Type B pancreatic cell (in vitro differentiated cells): ENCODE measurements at regions not wholly inside any gene's neighbourhood (a gene's known extent, or its start where the extent isn't known, plus 50 kb on each side); places are given as distances from the start of the nearest gene placed in this dataset.

Experiments
- DNase-seq: peaks from one replicate; pipeline ENCODE4 v3.0.0; 2021; ENCODE audit warnings: mixed read lengths; ENCODE audit not compliant: unreplicated experiment; ENCODE audit errors: extremely low spot score
- H3K27ac Mint-ChIP-seq: 2 replicates; pipeline ENCODE4 v1.8.0; 2021; ENCODE audit warnings: mild to moderate bottlenecking, mixed read lengths
- H3K27me3 Mint-ChIP-seq: 2 replicates; pipeline ENCODE4 v1.8.0; 2021; ENCODE audit warnings: mixed read lengths
- H3K36me3 Mint-ChIP-seq: 2 replicates; pipeline ENCODE4 v1.8.0; 2021; ENCODE audit warnings: mixed read lengths
- H3K4me1 Mint-ChIP-seq: one replicate; pipeline ENCODE4 v1.8.0; 2021; ENCODE audit warnings: mixed read lengths; ENCODE audit not compliant: unreplicated experiment
- H3K4me3 Mint-ChIP-seq: 2 replicates; pipeline ENCODE4 v1.8.0; 2021; ENCODE audit warnings: mild to moderate bottlenecking, mixed read lengths
- H3K9me3 Mint-ChIP-seq: 2 replicates; pipeline ENCODE4 v1.8.0; 2021; ENCODE audit warnings: mixed read lengths
- TF ChIP-seq, protein P1 (sequence below): fragments of 200-600 bp; sonication (generic); conservative IDR thresholded peaks from 2 replicates; pipeline ENCODE4 v1.5.0; 2021; ENCODE audit warnings: antibody characterized with exemption, mild to moderate bottlenecking

- peaks cover 13% of the 10 kb centered on the region for H3K4me1 Mint-ChIP-seq
- TF ChIP-seq, protein P1, sequence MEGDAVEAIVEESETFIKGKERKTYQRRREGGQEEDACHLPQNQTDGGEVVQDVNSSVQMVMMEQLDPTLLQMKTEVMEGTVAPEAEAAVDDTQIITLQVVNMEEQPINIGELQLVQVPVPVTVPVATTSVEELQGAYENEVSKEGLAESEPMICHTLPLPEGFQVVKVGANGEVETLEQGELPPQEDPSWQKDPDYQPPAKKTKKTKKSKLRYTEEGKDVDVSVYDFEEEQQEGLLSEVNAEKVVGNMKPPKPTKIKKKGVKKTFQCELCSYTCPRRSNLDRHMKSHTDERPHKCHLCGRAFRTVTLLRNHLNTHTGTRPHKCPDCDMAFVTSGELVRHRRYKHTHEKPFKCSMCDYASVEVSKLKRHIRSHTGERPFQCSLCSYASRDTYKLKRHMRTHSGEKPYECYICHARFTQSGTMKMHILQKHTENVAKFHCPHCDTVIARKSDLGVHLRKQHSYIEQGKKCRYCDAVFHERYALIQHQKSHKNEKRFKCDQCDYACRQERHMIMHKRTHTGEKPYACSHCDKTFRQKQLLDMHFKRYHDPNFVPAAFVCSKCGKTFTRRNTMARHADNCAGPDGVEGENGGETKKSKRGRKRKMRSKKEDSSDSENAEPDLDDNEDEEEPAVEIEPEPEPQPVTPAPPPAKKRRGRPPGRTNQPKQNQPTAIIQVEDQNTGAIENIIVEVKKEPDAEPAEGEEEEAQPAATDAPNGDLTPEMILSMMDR = no peak
- H3K36me3 Mint-ChIP-seq = no peaks in the 10 kb centered on the region
- no peaks in the 10 kb centered on the region for H3K9me3 Mint-ChIP-seq
- DNase-seq = no peak
- no peak overlapping the region for H3K4me3 Mint-ChIP-seq
- H3K27me3 Mint-ChIP-seq = peaks cover 9% of the 10 kb centered on the region
- H3K27ac Mint-ChIP-seq = no peak overlapping the region
Measured at GRCh38 chr2:856456-856855, 94.2 kb upstream of the SNTG2 start.

DNA sequence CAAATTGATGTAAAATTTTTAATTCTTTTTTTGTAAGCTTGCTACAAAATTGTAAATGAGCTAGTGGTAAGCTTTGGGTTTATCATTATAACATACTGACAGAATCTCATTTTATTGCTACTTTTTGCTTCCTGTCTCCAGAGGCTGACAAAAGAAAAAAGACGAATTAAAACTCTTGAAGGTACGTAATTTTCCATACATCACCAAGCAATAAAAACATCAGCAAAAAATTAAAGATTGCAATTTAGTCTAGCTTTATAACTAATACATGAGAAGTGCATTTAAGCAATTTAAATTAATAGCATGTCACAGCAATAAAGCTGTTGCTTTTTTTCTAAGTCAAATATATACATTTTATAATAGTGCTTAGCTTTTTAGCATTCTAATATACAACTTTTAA is 94.6 kb upstream of the SNTG2 start:
- H3K27me3 Mint-ChIP-seq = peaks cover 9% of the 10 kb centered on the region
- H3K36me3 Mint-ChIP-seq = no peaks in the 10 kb centered on the region
- DNase-seq = no peak
- H3K4me1 Mint-ChIP-seq = peaks cover 9% of the 10 kb centered on the region
- H3K9me3 Mint-ChIP-seq = no peaks in the 10 kb centered on the region
- H3K27ac Mint-ChIP-seq = no peak overlapping the region
- TF ChIP-seq, protein P1 = no peak
- no peak overlapping the region for H3K4me3 Mint-ChIP-seq

- no peaks in the 10 kb centered on the region for H3K9me3 Mint-ChIP-seq
- no peak for DNase-seq
- H3K4me1 Mint-ChIP-seq = peaks cover 9% of the 10 kb centered on the region
- H3K27ac Mint-ChIP-seq = no peak overlapping the region
- no peak overlapping the region for H3K4me3 Mint-ChIP-seq
- TF ChIP-seq, protein P1 = no peak
- H3K27me3 Mint-ChIP-seq = peaks cover 9% of the 10 kb centered on the region
- H3K36me3 Mint-ChIP-seq = no peaks in the 10 kb centered on the region
Measured at GRCh38 chr2:855177-855576, 95.5 kb upstream of the SNTG2 start.

DNA sequence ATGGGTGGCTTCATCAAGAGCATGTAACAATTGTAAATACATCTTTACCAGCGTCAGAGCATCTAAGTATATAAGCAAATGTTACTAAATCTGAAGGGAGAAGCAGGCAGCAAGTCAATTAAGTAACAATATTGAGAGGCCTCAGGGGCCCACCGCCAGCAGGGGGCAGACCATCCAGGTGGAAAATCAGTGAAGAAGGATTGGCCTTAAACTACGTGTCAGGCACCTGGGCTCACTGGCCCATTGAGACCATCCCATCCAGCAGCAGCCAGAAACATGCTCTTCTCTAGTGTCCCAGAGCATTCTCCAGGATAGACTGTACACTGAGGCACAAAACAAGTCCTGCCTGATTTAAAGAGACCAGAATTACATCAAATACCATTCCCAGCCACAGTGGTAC is 96.2 kb upstream of the SNTG2 start:
- Mint-ChIP-seq H3K9me3 (no peaks in the 10 kb centered on the region), H3K27ac (no peak overlapping the region), H3K4me1 (peaks cover 9% of the 10 kb centered on the region), H3K4me3 (no peak overlapping the region), H3K36me3 (no peaks in the 10 kb centered on the region), H3K27me3 (peaks cover 9% of the 10 kb centered on the region)
- no peak for DNase-seq
- TF ChIP-seq, protein P1 = peak; percentile 73

GRCh38 chr2:853203-853870 is 97.3 kb upstream of the SNTG2 start:
- TF ChIP-seq, protein P1 = no peak
- Mint-ChIP-seq H3K9me3 (no peaks in the 10 kb centered on the region), H3K4me1 (peaks cover 9% of the 10 kb centered on the region), H3K4me3 (no peak overlapping the region), H3K36me3 (no peaks in the 10 kb centered on the region), H3K27me3 (peaks cover 9% of the 10 kb centered on the region), H3K27ac (no peak overlapping the region)
- no peak for DNase-seq

GRCh38 chr2:852168-852567 is 98.5 kb upstream of the SNTG2 start:
- Mint-ChIP-seq H3K4me1 (peaks cover 9% of the 10 kb centered on the region), H3K9me3 (no peaks in the 10 kb centered on the region), H3K36me3 (no peaks in the 10 kb centered on the region), H3K27ac (no peak overlapping the region), H3K4me3 (no peak overlapping the region), H3K27me3 (peaks cover 6% of the 10 kb centered on the region)
- DNase-seq = no peak
- TF ChIP-seq, protein P1 = no peak
